ENCODE measurements at regions not wholly inside any gene's neighbourhood (a gene's known extent, or its start where the extent isn't known, plus 50 kb on each side); places are given as distances from the start of the nearest gene placed in this dataset.

- TF ChIP-seq POLR2A (IDR thresholded peaks at IDR 0.05) (no peak), CTCF (IDR thresholded peaks at IDR 0.05) (no peak)
Observed at GRCh38 chr13:23999424-23999823, 102.1 kb upstream of the C1QTNF9B start.
